ENCODE measurements at regions not wholly inside any gene's neighbourhood (a gene's known extent, or its start where the extent isn't known, plus 50 kb on each side); places are given as distances from the start of the nearest gene placed in this dataset.

DNA sequence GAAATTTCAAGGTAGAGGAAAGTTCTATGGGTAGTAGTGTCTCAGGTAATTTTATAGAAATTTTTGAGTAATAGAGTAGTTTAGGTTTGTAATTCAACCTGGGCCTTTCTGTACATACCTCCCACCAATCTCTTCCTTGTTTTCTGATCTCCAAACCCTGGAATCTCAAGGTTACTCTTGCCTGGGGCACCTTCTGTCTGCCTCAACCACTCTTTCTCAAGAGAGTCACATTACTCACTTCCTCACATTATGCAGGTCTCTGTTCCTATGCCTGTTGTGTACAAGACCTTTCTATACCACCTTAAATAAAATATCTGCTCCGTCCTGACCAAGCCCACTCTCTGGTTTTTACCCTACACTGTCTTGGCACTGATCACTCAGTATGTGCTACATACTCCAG lies 412.6 kb upstream of the CTNND2 start:
- Mint-ChIP-seq H3K4me1 (ENCODE audit: unreplicated experiment) (peaks cover 26% of the 10 kb centered on the region), H3K27ac (ENCODE audit: unreplicated experiment) (no peak overlapping the region), H3K27me3 (ENCODE audit: unreplicated experiment) (no peaks in the 10 kb centered on the region), H3K36me3 (ENCODE audit: unreplicated experiment) (no peaks in the 10 kb centered on the region), H3K9me3 (ENCODE audit: unreplicated experiment) (peaks cover 5% of the 10 kb centered on the region), H3K4me3 (ENCODE audit: unreplicated experiment) (no peak overlapping the region)
- TF ChIP-seq, protein P1, sequence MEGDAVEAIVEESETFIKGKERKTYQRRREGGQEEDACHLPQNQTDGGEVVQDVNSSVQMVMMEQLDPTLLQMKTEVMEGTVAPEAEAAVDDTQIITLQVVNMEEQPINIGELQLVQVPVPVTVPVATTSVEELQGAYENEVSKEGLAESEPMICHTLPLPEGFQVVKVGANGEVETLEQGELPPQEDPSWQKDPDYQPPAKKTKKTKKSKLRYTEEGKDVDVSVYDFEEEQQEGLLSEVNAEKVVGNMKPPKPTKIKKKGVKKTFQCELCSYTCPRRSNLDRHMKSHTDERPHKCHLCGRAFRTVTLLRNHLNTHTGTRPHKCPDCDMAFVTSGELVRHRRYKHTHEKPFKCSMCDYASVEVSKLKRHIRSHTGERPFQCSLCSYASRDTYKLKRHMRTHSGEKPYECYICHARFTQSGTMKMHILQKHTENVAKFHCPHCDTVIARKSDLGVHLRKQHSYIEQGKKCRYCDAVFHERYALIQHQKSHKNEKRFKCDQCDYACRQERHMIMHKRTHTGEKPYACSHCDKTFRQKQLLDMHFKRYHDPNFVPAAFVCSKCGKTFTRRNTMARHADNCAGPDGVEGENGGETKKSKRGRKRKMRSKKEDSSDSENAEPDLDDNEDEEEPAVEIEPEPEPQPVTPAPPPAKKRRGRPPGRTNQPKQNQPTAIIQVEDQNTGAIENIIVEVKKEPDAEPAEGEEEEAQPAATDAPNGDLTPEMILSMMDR (IDR thresholded peaks at IDR 0.05) = no peak
- no peak for DNase-seq (ENCODE audit: extremely low spot score, unreplicated experiment)

DNA sequence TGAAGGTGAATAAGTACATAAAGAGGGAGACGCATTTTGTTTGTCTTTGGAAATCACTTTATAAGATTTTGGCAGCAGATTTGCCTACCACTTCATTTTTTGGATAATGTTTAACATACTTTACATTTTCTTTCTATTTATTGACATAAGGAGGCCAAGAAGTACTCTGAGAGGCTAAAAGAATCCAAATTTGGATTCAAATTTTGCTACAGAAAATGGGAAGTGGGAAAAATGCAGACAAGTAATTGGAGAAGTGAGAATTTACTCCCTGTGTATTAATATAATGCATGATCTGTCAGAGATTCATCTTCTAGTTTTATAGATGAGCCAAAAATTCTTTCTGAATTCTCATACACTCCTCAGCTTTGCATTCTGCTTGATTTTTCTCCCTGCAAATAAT lies 411.2 kb upstream of the CTNND2 start:
- H3K9me3 Mint-ChIP-seq (ENCODE audit: unreplicated experiment) = peaks cover 5% of the 10 kb centered on the region
- H3K4me1 Mint-ChIP-seq (ENCODE audit: unreplicated experiment) = peaks cover 22% of the 10 kb centered on the region
- no peak overlapping the region for H3K4me3 Mint-ChIP-seq (ENCODE audit: unreplicated experiment)
- no peak overlapping the region for H3K27ac Mint-ChIP-seq (ENCODE audit: unreplicated experiment)
- DNase-seq (ENCODE audit: extremely low spot score, unreplicated experiment) = no peak
- H3K27me3 Mint-ChIP-seq (ENCODE audit: unreplicated experiment) = no peaks in the 10 kb centered on the region
- TF ChIP-seq, protein P1 (IDR thresholded peaks at IDR 0.05) = no peak
- H3K36me3 Mint-ChIP-seq (ENCODE audit: unreplicated experiment) = no peaks in the 10 kb centered on the region

DNA sequence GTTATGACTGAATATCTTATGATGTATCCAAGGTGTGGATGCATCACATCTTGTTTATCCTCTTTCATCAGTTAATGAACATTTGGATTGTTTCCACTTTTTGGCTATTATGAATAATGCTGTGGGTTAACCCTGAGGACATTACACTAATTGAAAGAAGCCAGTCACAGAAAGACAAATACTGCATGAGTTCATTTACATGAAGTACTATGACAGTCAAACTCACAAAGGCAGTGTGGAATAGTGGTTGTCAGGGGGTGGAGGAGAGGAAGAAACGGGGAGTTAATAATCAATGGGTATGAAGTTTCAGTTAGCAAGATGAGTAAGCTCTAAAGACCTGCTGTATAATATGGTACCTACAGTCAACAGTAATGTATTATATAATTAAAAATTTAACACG lies 409.4 kb upstream of the CTNND2 start:
- TF ChIP-seq, protein P1 (IDR thresholded peaks at IDR 0.05) = no peak
- Mint-ChIP-seq H3K36me3 (ENCODE audit: unreplicated experiment) (no peaks in the 10 kb centered on the region), H3K27ac (ENCODE audit: unreplicated experiment) (no peak overlapping the region), H3K9me3 (ENCODE audit: unreplicated experiment) (peaks cover 5% of the 10 kb centered on the region), H3K4me1 (ENCODE audit: unreplicated experiment) (peaks cover 22% of the 10 kb centered on the region), H3K4me3 (ENCODE audit: unreplicated experiment) (no peak overlapping the region), H3K27me3 (ENCODE audit: unreplicated experiment) (no peaks in the 10 kb centered on the region)
- DNase-seq (ENCODE audit: extremely low spot score, unreplicated experiment) = no peak

DNA sequence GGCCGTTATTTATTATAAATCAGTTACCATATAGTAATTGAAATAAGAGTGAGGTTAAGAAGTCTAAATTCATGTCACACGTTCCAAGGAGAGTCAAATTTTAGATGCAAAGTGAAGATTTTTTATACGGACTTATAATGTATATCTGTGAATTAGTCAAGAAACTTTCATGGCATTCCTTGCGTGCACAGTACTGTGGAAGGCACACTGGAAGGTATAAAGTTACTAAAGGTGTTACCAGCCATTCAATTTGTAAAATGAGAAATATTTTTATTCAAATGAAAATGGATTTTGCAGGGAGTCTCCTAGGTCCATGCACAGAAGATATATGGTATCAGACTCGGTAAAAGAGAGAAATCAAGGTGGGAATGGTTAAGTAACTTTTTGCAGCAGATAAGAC lies 408.1 kb upstream of the CTNND2 start:
- Mint-ChIP-seq H3K9me3 (ENCODE audit: unreplicated experiment) (peaks cover 5% of the 10 kb centered on the region), H3K27me3 (ENCODE audit: unreplicated experiment) (no peaks in the 10 kb centered on the region), H3K36me3 (ENCODE audit: unreplicated experiment) (no peaks in the 10 kb centered on the region), H3K4me3 (ENCODE audit: unreplicated experiment) (no peak overlapping the region), H3K4me1 (ENCODE audit: unreplicated experiment) (peaks cover 20% of the 10 kb centered on the region), H3K27ac (ENCODE audit: unreplicated experiment) (no peak overlapping the region)
- TF ChIP-seq, protein P1 (IDR thresholded peaks at IDR 0.05) = no peak
- no peak for DNase-seq (ENCODE audit: extremely low spot score, unreplicated experiment)

DNA sequence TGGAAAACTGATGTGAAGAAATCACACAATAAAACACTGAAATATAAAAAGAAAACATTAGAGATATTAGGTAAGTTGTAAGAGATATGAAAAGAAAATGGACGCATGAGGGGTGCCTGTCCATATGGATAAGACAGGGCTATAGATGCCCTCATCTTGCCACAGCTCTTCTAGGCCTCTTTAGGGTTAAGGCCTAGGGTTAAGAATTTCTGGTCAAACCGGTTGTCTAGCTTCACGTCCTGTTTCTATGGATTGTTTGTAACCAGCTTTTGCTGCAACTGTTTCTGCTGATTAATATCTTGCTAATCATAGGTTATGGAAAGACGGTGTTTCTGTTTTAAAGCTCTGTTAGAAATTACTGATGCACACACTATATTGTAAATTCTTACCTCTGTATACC lies 389.9 kb upstream of the CTNND2 start:
- DNase-seq (ENCODE audit: extremely low spot score, unreplicated experiment) = no peak
- TF ChIP-seq, protein P1 (IDR thresholded peaks at IDR 0.05) = no peak
- no peaks in the 10 kb centered on the region for H3K27me3 Mint-ChIP-seq (ENCODE audit: unreplicated experiment)
- H3K4me1 Mint-ChIP-seq (ENCODE audit: unreplicated experiment) = no peaks in the 10 kb centered on the region
- H3K27ac Mint-ChIP-seq (ENCODE audit: unreplicated experiment) = no peak overlapping the region
- H3K36me3 Mint-ChIP-seq (ENCODE audit: unreplicated experiment) = peaks cover 4% of the 10 kb centered on the region
- peaks cover 42% of the 10 kb centered on the region for H3K9me3 Mint-ChIP-seq (ENCODE audit: unreplicated experiment)
- H3K4me3 Mint-ChIP-seq (ENCODE audit: unreplicated experiment) = no peak overlapping the region
